ENCODE measurements at regions not wholly inside any gene's neighbourhood (a gene's known extent, or its start where the extent isn't known, plus 50 kb on each side); places are given as distances from the start of the nearest gene placed in this dataset.
A peak's percentile ranks its signal among the peaks of the same experiment; 100 is the strongest.

- peak overlapping the region; percentile 77 for H3K27ac ChIP-seq (ENCODE audit: low read depth, low read length)
- DNase-seq (ENCODE audit: insufficient read length, low spot score, missing footprints): no peak
- H3K27me3 ChIP-seq (ENCODE audit: insufficient read depth, low read length): no peaks in the 10 kb centered on the region
- H3K36me3 ChIP-seq (ENCODE audit: insufficient read depth, low read length): no peaks in the 10 kb centered on the region
- peaks cover 31% of the 10 kb centered on the region for H3K4me1 ChIP-seq (ENCODE audit: insufficient read depth, low read length)
- H4K20me1 ChIP-seq (ENCODE audit: insufficient read depth, low read length): no peaks in the 10 kb centered on the region
- H3K79me2 ChIP-seq (ENCODE audit: insufficient read depth, low read length): no peaks in the 10 kb centered on the region
- H3K9me3 ChIP-seq (ENCODE audit: low read depth, low read length): no peaks in the 10 kb centered on the region
- H3K4me3 ChIP-seq (ENCODE audit: insufficient read depth, low read length): no peak overlapping the region
- H3K4me2 ChIP-seq (ENCODE audit: insufficient read depth, low read length): peak overlapping the region; percentile 72
- no peak overlapping the region for H2AFZ ChIP-seq (ENCODE audit: low read length)
- TF ChIP-seq CTCF (IDR thresholded peaks at IDR 0.05; ENCODE audit: extremely low read depth, low read depth, low read length): no peak
Measured at GRCh38 chr2:37871456-37872191, 53.5 kb upstream of the RMDN2 start.

DNA sequence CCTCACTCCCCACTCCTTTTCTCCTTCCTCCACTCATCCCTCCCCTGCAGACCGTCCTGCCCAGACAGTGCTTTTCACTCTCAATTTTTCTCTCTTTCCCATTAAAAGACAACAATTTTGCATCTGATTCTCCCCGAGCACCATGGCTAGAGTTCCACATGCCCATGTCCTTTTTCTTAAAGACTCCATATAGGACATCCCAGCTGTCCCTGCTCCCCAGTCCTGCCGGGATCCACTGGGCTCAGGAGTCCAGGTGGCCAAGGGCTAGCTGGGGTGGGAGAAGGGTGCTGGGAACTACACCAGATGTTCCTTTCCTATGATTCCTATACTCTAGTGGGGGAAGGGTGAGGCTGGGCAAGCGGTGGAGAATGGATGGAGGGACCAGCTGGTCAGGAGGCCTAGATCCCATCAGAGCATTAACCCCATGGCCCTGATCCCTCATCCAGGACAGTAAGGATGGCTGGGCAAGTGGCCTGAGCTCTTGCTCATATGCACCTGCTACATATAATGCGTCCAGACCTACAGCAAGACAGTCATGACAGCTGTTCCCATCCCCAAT lies 52.8 kb upstream of the RMDN2 start:
- H4K20me1 ChIP-seq (ENCODE audit: insufficient read depth, low read length): no peaks in the 10 kb centered on the region
- peaks cover 34% of the 10 kb centered on the region for H3K4me1 ChIP-seq (ENCODE audit: insufficient read depth, low read length)
- H2AFZ ChIP-seq (ENCODE audit: low read length): no peak overlapping the region
- DNase-seq (ENCODE audit: insufficient read length, low spot score, missing footprints): no peak
- H3K36me3 ChIP-seq (ENCODE audit: insufficient read depth, low read length): no peaks in the 10 kb centered on the region
- no peaks in the 10 kb centered on the region for H3K27me3 ChIP-seq (ENCODE audit: insufficient read depth, low read length)
- H3K27ac ChIP-seq (ENCODE audit: low read depth, low read length): peak overlapping the region; percentile 77
- no peak overlapping the region for H3K4me3 ChIP-seq (ENCODE audit: insufficient read depth, low read length)
- peak overlapping the region; percentile 72 for H3K4me2 ChIP-seq (ENCODE audit: insufficient read depth, low read length)
- no peaks in the 10 kb centered on the region for H3K79me2 ChIP-seq (ENCODE audit: insufficient read depth, low read length)
- no peak for TF ChIP-seq CTCF (IDR thresholded peaks at IDR 0.05; ENCODE audit: extremely low read depth, low read depth, low read length)
- no peaks in the 10 kb centered on the region for H3K9me3 ChIP-seq (ENCODE audit: low read depth, low read length)

- Histone ChIP-seq H3K27ac (ENCODE audit: low read depth, low read length) (no peak overlapping the region), H3K4me1 (ENCODE audit: insufficient read depth, low read length) (peaks cover 35% of the 10 kb centered on the region), H3K79me2 (ENCODE audit: insufficient read depth, low read length) (no peaks in the 10 kb centered on the region), H3K4me3 (ENCODE audit: insufficient read depth, low read length) (no peak overlapping the region), H3K27me3 (ENCODE audit: insufficient read depth, low read length) (no peaks in the 10 kb centered on the region), H3K36me3 (ENCODE audit: insufficient read depth, low read length) (no peaks in the 10 kb centered on the region), H3K4me2 (ENCODE audit: insufficient read depth, low read length) (no peak overlapping the region), H4K20me1 (ENCODE audit: insufficient read depth, low read length) (no peaks in the 10 kb centered on the region), H3K9me3 (ENCODE audit: low read depth, low read length) (no peaks in the 10 kb centered on the region), H2AFZ (ENCODE audit: low read length) (no peak overlapping the region)
- no peak for TF ChIP-seq CTCF (IDR thresholded peaks at IDR 0.05; ENCODE audit: extremely low read depth, low read depth, low read length)
- no peak for DNase-seq (ENCODE audit: insufficient read length, low spot score, missing footprints)
Measured at GRCh38 chr2:37873229-37873628, 51.9 kb upstream of the RMDN2 start.

- Histone ChIP-seq H3K4me2 (ENCODE audit: insufficient read depth, low read length) (no peak overlapping the region), H3K9me3 (ENCODE audit: low read depth, low read length) (no peaks in the 10 kb centered on the region), H3K27ac (ENCODE audit: low read depth, low read length) (no peak overlapping the region), H4K20me1 (ENCODE audit: insufficient read depth, low read length) (no peaks in the 10 kb centered on the region), H3K4me1 (ENCODE audit: insufficient read depth, low read length) (peaks cover 35% of the 10 kb centered on the region), H2AFZ (ENCODE audit: low read length) (no peak overlapping the region), H3K79me2 (ENCODE audit: insufficient read depth, low read length) (no peaks in the 10 kb centered on the region), H3K4me3 (ENCODE audit: insufficient read depth, low read length) (no peak overlapping the region), H3K36me3 (ENCODE audit: insufficient read depth, low read length) (no peaks in the 10 kb centered on the region), H3K27me3 (ENCODE audit: insufficient read depth, low read length) (no peaks in the 10 kb centered on the region)
- no peak for DNase-seq (ENCODE audit: insufficient read length, low spot score, missing footprints)
- TF ChIP-seq CTCF (IDR thresholded peaks at IDR 0.05; ENCODE audit: extremely low read depth, low read depth, low read length): no peak
Measured at GRCh38 chr2:37873749-37874330, 51.2 kb upstream of the RMDN2 start.
